B cell (primary cell): ENCODE measurements at regions not wholly inside any gene's neighbourhood (a gene's known extent, or its start where the extent isn't known, plus 50 kb on each side); places are given as distances from the start of the nearest gene placed in this dataset.

Source experiments
- ATAC-seq: fragments of 200-7000 bp; cut with Tn5 transposase; one replicate; pipeline ENCODE4 v1.10.0; 2021; ENCODE audit warnings: low read depth, mild to moderate bottlenecking, moderate number of reproducible peaks, moderate library complexity
- CTCF ChIA-PET: fragments of 350-600 bp; sonication (Branson Sonifier 250); formaldehyde crosslinking; loops from one replicate; lab custom pipeline; 2021; ENCODE audit warnings: antibody characterized with exemption, inconsistent platforms; lab: Charles Lee
- POLR2A ChIA-PET: fragments of 350-600 bp; sonication (Branson Sonifier 250); formaldehyde crosslinking; loops from one replicate; lab custom pipeline; 2021; ENCODE audit warnings: antibody characterized with exemption; lab: Charles Lee
- DNase-seq: peaks from one replicate; pipeline ENCODE4 v3.0.0; 2013
- H2AFZ ChIP-seq: 2 replicates; pipeline ENCODE4 v1.6.1; 2012; ENCODE audit warnings: mild to moderate bottlenecking, low read depth, low read length; ENCODE audit not compliant: insufficient read depth, poor library complexity, severe bottlenecking
- H3K27ac ChIP-seq, 2 donors: 1 replicate in 1 of 2; 2 replicates in 1 of 2; pipeline ENCODE4 v1.5.1; 2012 to 2013; ENCODE audit warnings: low read length in 2 of 2, mild to moderate bottlenecking in 2 of 2, moderate library complexity in 1 of 2
- H3K27me3 ChIP-seq, 4 experiments: fragments of 200-600 bp in 1 of 4; sonication (generic) in 1 of 4; replicated peaks in 1 of 4; 1 replicate in 2 of 4; 2 replicates in 2 of 4; pipeline versions ENCODE4 v1.6.1 to v1.7.0; 2013 to 2016; ENCODE audit warnings: low read length in 3 of 4, mild to moderate bottlenecking in 2 of 4, mixed read lengths in 1 of 4, moderate library complexity in 1 of 4; ENCODE audit not compliant: insufficient read depth in 4 of 4, control insufficient read depth in 3 of 4; ENCODE audit errors: control extremely low read depth in 1 of 4
- H3K36me3 ChIP-seq, 2 experiments: replicated peaks in 1 of 2; 1 replicate in 1 of 2; 2 replicates in 1 of 2; pipeline versions ENCODE4 v1.6.1 to v1.7.1; 2013; ENCODE audit warnings: low read length in 1 of 2; ENCODE audit not compliant: insufficient read depth in 2 of 2, control insufficient read depth in 1 of 2; ENCODE audit errors: control extremely low read depth in 1 of 2, extremely low read depth in 1 of 2
- H3K4me1 ChIP-seq, 2 donors: fragments of 200-600 bp in 1 of 2; sonication (generic) in 1 of 2; 1 replicate in 1 of 2; 2 replicates in 1 of 2; pipeline versions ENCODE4 v1.5.1 to v1.6.1; 2013 to 2017; ENCODE audit warnings: low read length in 2 of 2; ENCODE audit not compliant: control insufficient read depth in 2 of 2, insufficient read depth in 2 of 2
- H3K4me2 ChIP-seq: replicated peaks from 2 replicates; pipeline ENCODE3; 2012; ENCODE audit warnings: mild to moderate bottlenecking, low read depth, low read length; ENCODE audit not compliant: poor library complexity, severe bottlenecking
- H3K4me3 ChIP-seq, 5 experiments: fragments of 200-600 bp in 1 of 5; sonication (generic) in 1 of 5; 1 replicate in 3 of 5; 2 replicates in 2 of 5; pipeline versions ENCODE4 v1.5.1 to v1.7.0; 2011 to 2016; ENCODE audit warnings: low read length in 4 of 5, mild to moderate bottlenecking in 4 of 5, low read depth in 2 of 5, control low read depth in 1 of 5, moderate library complexity in 1 of 5; ENCODE audit not compliant: insufficient read depth in 1 of 5; ENCODE audit errors: control extremely low read depth in 1 of 5, extremely low read depth in 1 of 5
- H3K79me2 ChIP-seq: fragments of 200-600 bp; sonication (generic); one replicate; pipeline ENCODE4 v1.6.0; 2016; ENCODE audit warnings: low read length; ENCODE audit not compliant: control insufficient read depth, insufficient read depth
- H3K9ac ChIP-seq: fragments of 200-600 bp; sonication (generic); 2 replicates; pipeline ENCODE4 v1.6.1; 2017; ENCODE audit warnings: mild to moderate bottlenecking, low read length, moderate library complexity
- H3K9me3 ChIP-seq, 3 donors: one replicate each; pipeline versions ENCODE4 v1.6.1 to v1.7.1; 2013; ENCODE audit warnings: low read length in 2 of 3; ENCODE audit not compliant: control insufficient read depth in 2 of 3, insufficient read depth in 1 of 3; ENCODE audit errors: control extremely low read depth in 1 of 3
- H4K20me1 ChIP-seq: 2 replicates; pipeline ENCODE4 v1.6.0; 2012; ENCODE audit warnings: mild to moderate bottlenecking, low read length; ENCODE audit not compliant: insufficient read depth, control insufficient read depth, poor library complexity, severe bottlenecking
- H3K27ac Mint-ChIP-seq: one replicate; pipeline ENCODE4 v1.8.0; 2021; ENCODE audit warnings: mixed read lengths
- H3K27me3 Mint-ChIP-seq: one replicate; pipeline ENCODE4 v1.8.0; 2021; ENCODE audit warnings: mixed read lengths
- H3K4me1 Mint-ChIP-seq: one replicate; pipeline ENCODE4 v1.8.0; 2021; ENCODE audit warnings: mixed read lengths
- H3K4me3 Mint-ChIP-seq: one replicate; pipeline ENCODE4 v1.8.0; 2021; ENCODE audit warnings: mixed read lengths
- H3K9me3 Mint-ChIP-seq: one replicate; pipeline ENCODE4 v1.8.0; 2022; ENCODE audit warnings: mixed read lengths; ENCODE audit not compliant: insufficient read depth
- CTCF ChIP-seq: fragments of 200-600 bp; IDR thresholded peaks from one replicate; pipeline ENCODE4 v1.8.0; 2022; ENCODE audit warnings: antibody characterized with exemption, mild to moderate bottlenecking
- EZH2 ChIP-seq: IDR thresholded peaks from 2 replicates; pipeline ENCODE4 v1.6.1; 2012; ENCODE audit warnings: borderline replicate concordance, low read depth, mild to moderate bottlenecking, moderate library complexity, low read length; ENCODE audit not compliant: insufficient read depth, poor library complexity, severe bottlenecking
- WGBS: methylation state at CpG from one replicate; pipeline ENCODE4 v1.1.5; 2013; ENCODE audit warnings: missing lambda C conversion rate; ENCODE audit not compliant: insufficient coverage; 5-methylcytosine and 5-hydroxymethylcytosine counted together
- intact Hi-C: fragments of 100-400 bp; cut with micrococcal nuclease; formaldehyde crosslinking; loops from one replicate; pipeline ENCODE4 v1.10.0; 2022

DNA sequence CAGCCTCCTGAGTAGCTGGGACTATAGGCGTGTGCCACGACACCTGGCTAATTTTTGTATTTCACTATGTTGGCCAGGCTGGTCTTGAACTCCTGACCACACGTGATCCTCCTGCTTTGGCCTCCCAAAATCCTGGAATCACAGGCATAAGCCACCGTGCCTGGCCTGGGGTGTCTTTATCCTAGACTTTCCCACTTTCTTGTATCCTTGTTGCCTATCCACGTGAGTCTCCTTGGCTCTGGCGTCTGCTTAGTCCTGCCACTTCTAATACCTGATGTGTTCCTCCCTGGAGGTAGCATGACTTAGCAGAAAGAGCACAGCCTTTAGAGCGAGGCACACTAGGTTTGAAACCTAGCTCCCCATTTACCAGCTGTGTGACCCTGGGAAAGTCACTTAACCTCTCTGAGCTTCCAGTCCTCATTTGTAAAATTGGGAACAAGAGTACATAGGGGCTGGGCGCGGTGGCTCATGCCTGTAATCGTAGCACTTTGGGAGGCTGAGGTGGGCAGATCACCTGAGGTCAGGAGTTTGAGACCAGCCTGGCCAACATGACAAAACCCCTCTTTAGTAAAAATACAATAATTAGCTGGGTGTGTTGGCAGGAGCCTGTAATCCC, 344.6 kb downstream of the TYW1 start:
- no peak overlapping the region for H3K4me2 ChIP-seq
- H3K9me3 Mint-ChIP-seq: no peaks in the 10 kb centered on the region
- ChIA-PET POLR2A (no interaction called here), CTCF (no interaction called here)
- no peaks in the 10 kb centered on the region for H3K27me3 Mint-ChIP-seq
- H4K20me1 ChIP-seq: no peaks in the 10 kb centered on the region
- no peak overlapping the region for H3K9ac ChIP-seq
- 98% methylated on average over 6 of the region's 10 CpGs for WGBS
- DNase-seq: no peak
- no peak overlapping the region for H3K4me3 Mint-ChIP-seq
- no peaks in the 10 kb centered on the region for H3K79me2 ChIP-seq
- peaks cover 0 to 8% (median 0%) of the 10 kb centered on the region in 3 donors for H3K9me3 ChIP-seq
- H3K4me1 Mint-ChIP-seq: no peaks in the 10 kb centered on the region
- no peak overlapping the region for H3K27ac ChIP-seq
- intact Hi-C loops: no loop called here
- H3K36me3 ChIP-seq: peaks cover 0 to 9% of the 10 kb centered on the region in 2 experiments
- no peaks in the 10 kb centered on the region for H3K27me3 ChIP-seq
- no peak for ATAC-seq
- TF ChIP-seq CTCF: no peak
- TF ChIP-seq EZH2: no peak
- H3K4me1 ChIP-seq: no peaks in the 10 kb centered on the region
- H3K4me3 ChIP-seq: no peak overlapping the region
- no peak overlapping the region for H2AFZ ChIP-seq
- H3K27ac Mint-ChIP-seq: no peak overlapping the region

- Histone ChIP-seq H3K9ac (no peak overlapping the region), H3K4me3 (no peak overlapping the region), H3K4me2 (no peak overlapping the region), H3K4me1 (no peaks in the 10 kb centered on the region), H4K20me1 (no peaks in the 10 kb centered on the region), H3K36me3 (peaks cover 0 to 9% of the 10 kb centered on the region in 2 experiments), H3K9me3 (peaks cover 0 to 8% (median 0%) of the 10 kb centered on the region in 3 donors), H3K27ac (no peak overlapping the region), H3K79me2 (no peaks in the 10 kb centered on the region), H2AFZ (no peak overlapping the region), H3K27me3 (no peaks in the 10 kb centered on the region)
- intact Hi-C loops: no loop called here
- CTCF ChIA-PET: no interaction called here
- Mint-ChIP-seq H3K9me3 (no peaks in the 10 kb centered on the region), H3K27ac (no peak overlapping the region), H3K27me3 (no peaks in the 10 kb centered on the region), H3K4me1 (no peaks in the 10 kb centered on the region), H3K4me3 (no peak overlapping the region)
- POLR2A ChIA-PET: no interaction called here
- TF ChIP-seq EZH2 (no peak), CTCF (no peak)
- DNase-seq (no peak), ATAC-seq (no peak)
- WGBS: 97% methylated on average over 3 of the region's 3 CpGs
These were observed 346.5 kb downstream of the TYW1 start for GRCh38 chr7:67343114-67343513.
